Ishikawa (cell line): ENCODE measurements at regions not wholly inside any gene's neighbourhood (a gene's known extent, or its start where the extent isn't known, plus 50 kb on each side); places are given as distances from the start of the nearest gene placed in this dataset.

ENCODE experiments used
- CEBPB ChIP-seq: IDR thresholded peaks from 2 replicates; pipeline ENCODE4 v1.6.1; 2012
- CREB1 ChIP-seq: IDR thresholded peaks from 2 replicates; pipeline ENCODE4 v1.6.1; 2012; ENCODE audit warnings: low read depth
- EGR1 ChIP-seq: IDR thresholded peaks from 2 replicates; pipeline ENCODE4 v1.6.1; 2012
- EP300 ChIP-seq: IDR thresholded peaks from 2 replicates; pipeline ENCODE4 v1.6.1; 2012; ENCODE audit warnings: borderline replicate concordance
- FOXM1 ChIP-seq: IDR thresholded peaks from 2 replicates; pipeline ENCODE4 v1.6.1; 2012; ENCODE audit warnings: low read depth, borderline replicate concordance
- NFIC ChIP-seq: IDR thresholded peaks from 2 replicates; pipeline ENCODE4 v1.6.1; 2012
- RAD21 ChIP-seq: IDR thresholded peaks from 2 replicates; pipeline ENCODE4 v1.6.1; 2012; ENCODE audit warnings: low read depth
- TAF1 ChIP-seq: IDR thresholded peaks from 2 replicates; pipeline ENCODE4 v1.6.1; 2012; ENCODE audit warnings: low read depth, mild to moderate bottlenecking
- TCF12 ChIP-seq: IDR thresholded peaks from 2 replicates; pipeline ENCODE4 v1.6.1; 2012; ENCODE audit warnings: low read depth
- TEAD4 ChIP-seq: IDR thresholded peaks from 2 replicates; pipeline ENCODE4 v1.6.1; 2012
- YY1 ChIP-seq: IDR thresholded peaks from 2 replicates; pipeline ENCODE4 v1.6.1; 2012; ENCODE audit warnings: low read depth
- ZBTB7A ChIP-seq: IDR thresholded peaks from 2 replicates; pipeline ENCODE4 v1.6.1; 2012; ENCODE audit warnings: low read depth
- TF ChIP-seq, protein P1 (sequence below): IDR thresholded peaks from 2 replicates; pipeline ENCODE4 v1.6.1; 2012; ENCODE audit warnings: low read depth, mild to moderate bottlenecking
- TF ChIP-seq, protein P2 (sequence below): IDR thresholded peaks from 2 replicates; pipeline ENCODE4 v1.6.1; 2012
- TF ChIP-seq, protein P3 (sequence below): IDR thresholded peaks from 2 replicates; pipeline ENCODE4 v1.6.1; 2012

DNA sequence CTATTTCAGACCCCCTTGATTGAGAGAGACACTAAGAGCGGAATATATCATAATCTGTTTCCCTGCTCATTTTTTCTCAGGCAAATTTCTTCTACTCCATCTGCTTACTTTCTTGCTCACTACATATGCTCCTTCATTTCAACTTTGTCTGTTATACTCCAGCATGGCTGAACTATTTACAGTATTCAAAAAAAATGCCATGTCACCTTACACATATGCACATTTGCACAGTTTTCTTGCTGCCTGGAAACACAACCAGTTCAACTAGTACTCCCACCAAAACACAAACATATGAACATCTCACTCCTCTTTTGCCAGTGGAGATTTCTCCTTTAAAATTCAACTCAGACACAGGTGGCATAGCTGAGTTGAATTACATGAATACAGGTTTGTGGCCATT, 1142.1 kb upstream of the CADM2 start:
- TF ChIP-seq, protein P1, sequence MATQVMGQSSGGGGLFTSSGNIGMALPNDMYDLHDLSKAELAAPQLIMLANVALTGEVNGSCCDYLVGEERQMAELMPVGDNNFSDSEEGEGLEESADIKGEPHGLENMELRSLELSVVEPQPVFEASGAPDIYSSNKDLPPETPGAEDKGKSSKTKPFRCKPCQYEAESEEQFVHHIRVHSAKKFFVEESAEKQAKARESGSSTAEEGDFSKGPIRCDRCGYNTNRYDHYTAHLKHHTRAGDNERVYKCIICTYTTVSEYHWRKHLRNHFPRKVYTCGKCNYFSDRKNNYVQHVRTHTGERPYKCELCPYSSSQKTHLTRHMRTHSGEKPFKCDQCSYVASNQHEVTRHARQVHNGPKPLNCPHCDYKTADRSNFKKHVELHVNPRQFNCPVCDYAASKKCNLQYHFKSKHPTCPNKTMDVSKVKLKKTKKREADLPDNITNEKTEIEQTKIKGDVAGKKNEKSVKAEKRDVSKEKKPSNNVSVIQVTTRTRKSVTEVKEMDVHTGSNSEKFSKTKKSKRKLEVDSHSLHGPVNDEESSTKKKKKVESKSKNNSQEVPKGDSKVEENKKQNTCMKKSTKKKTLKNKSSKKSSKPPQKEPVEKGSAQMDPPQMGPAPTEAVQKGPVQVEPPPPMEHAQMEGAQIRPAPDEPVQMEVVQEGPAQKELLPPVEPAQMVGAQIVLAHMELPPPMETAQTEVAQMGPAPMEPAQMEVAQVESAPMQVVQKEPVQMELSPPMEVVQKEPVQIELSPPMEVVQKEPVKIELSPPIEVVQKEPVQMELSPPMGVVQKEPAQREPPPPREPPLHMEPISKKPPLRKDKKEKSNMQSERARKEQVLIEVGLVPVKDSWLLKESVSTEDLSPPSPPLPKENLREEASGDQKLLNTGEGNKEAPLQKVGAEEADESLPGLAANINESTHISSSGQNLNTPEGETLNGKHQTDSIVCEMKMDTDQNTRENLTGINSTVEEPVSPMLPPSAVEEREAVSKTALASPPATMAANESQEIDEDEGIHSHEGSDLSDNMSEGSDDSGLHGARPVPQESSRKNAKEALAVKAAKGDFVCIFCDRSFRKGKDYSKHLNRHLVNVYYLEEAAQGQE = no peak
- no peak for TF ChIP-seq TEAD4
- no peak for TF ChIP-seq ZBTB7A
- no peak for TF ChIP-seq TAF1
- no peak for TF ChIP-seq RAD21

DNA sequence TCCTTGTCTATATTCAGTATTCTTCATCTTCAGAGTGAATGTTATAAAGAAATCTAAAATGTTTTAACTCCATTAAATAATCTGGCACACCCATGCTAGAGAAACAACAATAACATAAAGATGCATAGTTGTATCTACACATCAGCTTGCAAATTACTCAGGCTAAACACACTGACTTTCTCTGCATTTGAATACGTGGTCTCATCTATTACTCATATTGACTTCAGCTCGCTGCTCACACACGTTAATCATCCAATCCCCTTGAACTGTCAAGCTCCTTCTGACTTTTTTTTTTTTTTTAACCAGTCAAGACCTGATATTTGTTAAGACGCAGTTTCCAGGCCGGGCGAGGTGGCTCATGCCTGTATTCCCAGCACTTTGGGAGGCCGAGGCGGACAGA, 1137.3 kb upstream of the CADM2 start:
- TF ChIP-seq, protein P1 = no peak
- TF ChIP-seq, protein P2, sequence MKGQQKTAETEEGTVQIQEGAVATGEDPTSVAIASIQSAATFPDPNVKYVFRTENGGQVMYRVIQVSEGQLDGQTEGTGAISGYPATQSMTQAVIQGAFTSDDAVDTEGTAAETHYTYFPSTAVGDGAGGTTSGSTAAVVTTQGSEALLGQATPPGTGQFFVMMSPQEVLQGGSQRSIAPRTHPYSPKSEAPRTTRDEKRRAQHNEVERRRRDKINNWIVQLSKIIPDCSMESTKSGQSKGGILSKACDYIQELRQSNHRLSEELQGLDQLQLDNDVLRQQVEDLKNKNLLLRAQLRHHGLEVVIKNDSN = no peak
- TF ChIP-seq RAD21 = no peak
- no peak for TF ChIP-seq TEAD4
- no peak for TF ChIP-seq CEBPB
- TF ChIP-seq FOXM1 = no peak
- TF ChIP-seq NFIC = no peak
- TF ChIP-seq YY1 = no peak
- TF ChIP-seq CREB1 = no peak
- no peak for TF ChIP-seq ZBTB7A
- TF ChIP-seq, protein P3, sequence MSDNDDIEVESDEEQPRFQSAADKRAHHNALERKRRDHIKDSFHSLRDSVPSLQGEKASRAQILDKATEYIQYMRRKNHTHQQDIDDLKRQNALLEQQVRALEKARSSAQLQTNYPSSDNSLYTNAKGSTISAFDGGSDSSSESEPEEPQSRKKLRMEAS = no peak

DNA sequence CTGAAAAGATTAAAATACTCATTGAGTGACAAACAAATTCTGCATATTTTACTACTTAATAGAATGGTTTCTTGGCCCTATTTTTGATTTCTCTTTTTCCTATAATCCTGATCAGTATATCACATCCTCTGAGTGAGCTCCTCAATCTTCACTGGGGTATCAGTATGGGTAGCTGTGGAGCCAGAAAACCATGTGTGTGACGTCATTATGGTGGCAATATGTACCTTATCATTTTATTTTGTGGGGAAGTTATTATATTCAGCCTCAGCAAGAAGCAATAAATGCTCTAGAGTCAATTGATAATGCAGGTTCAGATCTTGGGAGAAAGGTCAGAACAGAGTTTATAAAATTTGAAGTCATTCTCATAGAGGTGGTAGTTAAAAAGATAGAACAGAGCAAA, 1135.7 kb upstream of the CADM2 start:
- TF ChIP-seq EGR1 = no peak
- TF ChIP-seq ZBTB7A = no peak
- TF ChIP-seq FOXM1 = no peak
- no peak for TF ChIP-seq CEBPB
- TF ChIP-seq, protein P2 = no peak
- TF ChIP-seq, protein P1 = no peak
- no peak for TF ChIP-seq TAF1
- no peak for TF ChIP-seq TEAD4
- no peak for TF ChIP-seq NFIC
- no peak for TF ChIP-seq RAD21
- no peak for TF ChIP-seq CREB1
- no peak for TF ChIP-seq YY1
- no peak for TF ChIP-seq TCF12
- TF ChIP-seq, protein P3 = no peak
- no peak for TF ChIP-seq EP300

DNA sequence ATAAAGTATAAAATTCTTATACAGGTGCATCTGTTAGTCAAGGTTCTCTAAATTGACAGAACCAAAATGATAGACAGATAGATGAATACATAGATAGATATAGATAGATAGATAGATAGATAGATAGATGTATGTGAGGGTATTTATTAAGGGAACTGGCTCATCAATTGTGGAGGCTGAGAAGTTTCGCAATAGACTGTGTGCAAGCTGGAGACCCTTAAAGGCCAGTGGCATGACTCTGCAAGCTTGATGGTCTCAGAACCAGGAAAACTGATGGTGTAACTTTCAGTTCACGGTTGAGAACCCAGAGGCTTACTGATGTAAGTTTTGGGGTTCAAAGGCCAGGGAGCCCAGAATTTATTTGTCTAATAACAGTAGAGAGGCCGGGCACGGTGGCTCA, 1123.7 kb upstream of the CADM2 start:
- TF ChIP-seq CEBPB (peak; percentile 53), EP300 (no peak)

DNA sequence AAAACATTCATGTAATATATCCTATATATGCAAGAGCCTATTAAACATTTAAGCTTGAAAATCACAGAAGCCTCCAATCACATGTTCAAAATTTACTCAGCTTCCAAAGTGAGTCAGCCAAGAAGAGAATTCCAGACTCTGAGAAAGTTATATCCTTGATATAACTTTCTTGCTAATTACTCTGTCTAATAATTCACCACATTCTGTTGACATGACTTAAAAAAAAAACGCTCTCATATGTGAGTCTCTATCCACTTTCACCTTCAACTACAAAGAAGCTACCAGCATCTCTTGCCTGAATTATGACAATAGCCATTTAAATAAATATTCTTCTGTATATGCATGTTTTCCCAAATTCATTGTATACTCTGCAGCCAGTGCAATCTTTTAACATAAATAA, 1116.3 kb upstream of the CADM2 start:
- TF ChIP-seq ZBTB7A (no peak), RAD21 (no peak), EGR1 (no peak), EP300 (no peak), TAF1 (no peak), CEBPB (no peak), CREB1 (no peak), NFIC (no peak), TCF12 (no peak)
- TF ChIP-seq, protein P2 = no peak
